Mesendoderm (in vitro differentiated cells): ENCODE measurements at regions not wholly inside any gene's neighbourhood (a gene's known extent, or its start where the extent isn't known, plus 50 kb on each side); places are given as distances from the start of the nearest gene placed in this dataset.

Experiments used
- DNase-seq: peaks from one replicate; pipeline ENCODE4 v3.0.0; 2013
- H2AK5ac ChIP-seq: 2 replicates; pipeline ENCODE4 v1.6.1; 2013; ENCODE audit warnings: low read length, inconsistent platforms
- H2BK120ac ChIP-seq: 2 replicates; pipeline ENCODE4 v1.6.1; 2013; ENCODE audit warnings: low read depth, mild to moderate bottlenecking, low read length, moderate library complexity, mixed read lengths
- H2BK15ac ChIP-seq: replicated peaks from 2 replicates; pipeline ENCODE4 v1.6.1; 2013; ENCODE audit warnings: low read depth, mild to moderate bottlenecking, moderate library complexity
- H2BK5ac ChIP-seq: 2 replicates; pipeline ENCODE4 v1.6.1; 2013; ENCODE audit warnings: low read length, inconsistent platforms
- H3K18ac ChIP-seq: 2 replicates; pipeline ENCODE4 v1.6.1; 2013; ENCODE audit warnings: mild to moderate bottlenecking, low read length, mixed read lengths
- H3K23ac ChIP-seq: one replicate; pipeline ENCODE4 v1.6.1; 2013; ENCODE audit warnings: low read length
- H3K27ac ChIP-seq: 2 replicates; pipeline ENCODE4 v1.5.1; 2013; ENCODE audit warnings: low read depth, mild to moderate bottlenecking, inconsistent platforms, low read length, moderate library complexity
- H3K27me3 ChIP-seq: 2 replicates; pipeline ENCODE4 v1.6.1; 2013; ENCODE audit warnings: low read length, control low read depth, mild to moderate bottlenecking, inconsistent platforms; ENCODE audit not compliant: insufficient read depth, poor library complexity
- H3K36me3 ChIP-seq: 2 replicates; pipeline ENCODE4 v1.6.1; 2013; ENCODE audit warnings: low read length, inconsistent platforms; ENCODE audit not compliant: control insufficient read depth, insufficient read depth
- H3K4ac ChIP-seq: one replicate; pipeline ENCODE4 v1.6.1; 2013; ENCODE audit warnings: low read depth, mild to moderate bottlenecking, low read length, moderate library complexity
- H3K4me1 ChIP-seq: 2 replicates; pipeline ENCODE4 v1.6.1; 2013; ENCODE audit warnings: low read depth, low read length, inconsistent platforms; ENCODE audit not compliant: control insufficient read depth
- H3K4me2 ChIP-seq: 2 replicates; pipeline ENCODE4 v1.6.1; 2013; ENCODE audit warnings: low read length
- H3K4me3 ChIP-seq: 2 replicates; pipeline ENCODE4 v1.5.1; 2013; ENCODE audit warnings: mild to moderate bottlenecking, low read length
- H3K56ac ChIP-seq: one replicate; pipeline ENCODE4 v1.6.1; 2013; ENCODE audit warnings: low read length
- H3K79me1 ChIP-seq: 2 replicates; pipeline ENCODE4 v1.6.1; 2013; ENCODE audit warnings: low read length, inconsistent platforms
- H3K79me2 ChIP-seq: 2 replicates; pipeline ENCODE4 v1.6.1; 2013; ENCODE audit warnings: mild to moderate bottlenecking, low read length; ENCODE audit not compliant: control insufficient read depth, insufficient read depth
- H3K9ac ChIP-seq: 2 replicates; pipeline ENCODE4 v1.6.1; 2013; ENCODE audit warnings: low read length, inconsistent platforms
- H4K5ac ChIP-seq: one replicate; pipeline ENCODE4 v1.6.1; 2013; ENCODE audit warnings: low read length
- H4K8ac ChIP-seq: one replicate; pipeline ENCODE4 v1.6.1; 2013; ENCODE audit warnings: low read depth, mild to moderate bottlenecking, control low read depth, low read length, moderate library complexity
- WGBS: extraction: QIAGEN DNeasy Blood & Tissue Kit; methylation state at CpG from one replicate; pipeline ENCODE4 v1.1.7; 2013; ENCODE audit warnings: low lambda C conversion rate, missing lambda C conversion rate; ENCODE audit not compliant: insufficient coverage; ENCODE audit errors: extremely low coverage; 5-methylcytosine and 5-hydroxymethylcytosine counted together

GRCh38 chr12:34294137-34294536 is 271.8 kb downstream of the ALG10 start:
- H3K4ac ChIP-seq, result no peak overlapping the region
- DNase-seq, result no peak
- no CpG with 5 or more reads among the region's 13 CpGs for WGBS

GRCh38 chr12:34294671-34295365 is 272.5 kb downstream of the ALG10 start:
- H2BK5ac ChIP-seq, result no peak overlapping the region

More at GRCh38 chr12:34294137-34294536, 271.8 kb downstream of the ALG10 start:
- Histone ChIP-seq H3K9ac (no peak overlapping the region), H2BK5ac (no peak overlapping the region), H4K8ac (no peak overlapping the region), H3K27ac (no peak overlapping the region), H3K4me2 (no peak overlapping the region), H3K18ac (no peak overlapping the region), H3K56ac (no peak overlapping the region), H3K79me1 (no peaks in the 10 kb centered on the region), H3K36me3 (no peaks in the 10 kb centered on the region), H3K23ac (no peak overlapping the region), H2BK15ac (no peak overlapping the region), H2BK120ac (no peak overlapping the region), H3K27me3 (no peaks in the 10 kb centered on the region), H3K79me2 (no peaks in the 10 kb centered on the region), H3K4me3 (no peak overlapping the region), H4K5ac (no peak overlapping the region), H3K4me1 (no peaks in the 10 kb centered on the region), H2AK5ac (no peak overlapping the region)

GRCh38 chr12:34295366-34296142 is 273.3 kb downstream of the ALG10 start:
- no peak overlapping the region for H3K4ac ChIP-seq
- no peaks in the 10 kb centered on the region for H3K4me1 ChIP-seq
- H2BK5ac ChIP-seq, result no peak overlapping the region
- no peaks in the 10 kb centered on the region for H3K79me2 ChIP-seq
- no peak overlapping the region for H3K9ac ChIP-seq
- H3K27ac ChIP-seq, result no peak overlapping the region
- no peaks in the 10 kb centered on the region for H3K27me3 ChIP-seq
- DNase-seq, result no peak
- H4K5ac ChIP-seq, result no peak overlapping the region
- H2BK15ac ChIP-seq, result no peak overlapping the region
- H3K79me1 ChIP-seq, result no peaks in the 10 kb centered on the region
- H3K56ac ChIP-seq, result no peak overlapping the region
- H3K4me2 ChIP-seq, result no peak overlapping the region
- H2AK5ac ChIP-seq, result no peak overlapping the region
- H3K36me3 ChIP-seq, result no peaks in the 10 kb centered on the region
- no peak overlapping the region for H3K23ac ChIP-seq
- H2BK120ac ChIP-seq, result no peak overlapping the region
- no peak overlapping the region for H3K4me3 ChIP-seq
- H4K8ac ChIP-seq, result no peak overlapping the region
- no CpG with 5 or more reads among the region's 31 CpGs for WGBS
- H3K18ac ChIP-seq, result no peak overlapping the region

More at GRCh38 chr12:34294671-34295365, 272.5 kb downstream of the ALG10 start:
- Histone ChIP-seq H4K8ac (no peak overlapping the region), H4K5ac (no peak overlapping the region), H3K79me1 (no peaks in the 10 kb centered on the region), H3K4ac (no peak overlapping the region), H2AK5ac (no peak overlapping the region), H3K79me2 (no peaks in the 10 kb centered on the region), H3K36me3 (no peaks in the 10 kb centered on the region), H3K27ac (no peak overlapping the region), H3K23ac (no peak overlapping the region), H3K4me1 (no peaks in the 10 kb centered on the region), H3K56ac (no peak overlapping the region), H3K4me2 (no peak overlapping the region), H2BK120ac (no peak overlapping the region), H3K18ac (no peak overlapping the region), H2BK15ac (no peak overlapping the region), H3K27me3 (no peaks in the 10 kb centered on the region), H3K9ac (no peak overlapping the region), H3K4me3 (no peak overlapping the region)
- no peak for DNase-seq
- WGBS, result no CpG with 5 or more reads among the region's 23 CpGs

- no peak overlapping the region for H2BK5ac ChIP-seq
- H2BK120ac ChIP-seq, result no peak overlapping the region
- H4K8ac ChIP-seq, result no peak overlapping the region
- H2BK15ac ChIP-seq, result no peak overlapping the region
- no peak overlapping the region for H4K5ac ChIP-seq
- H3K4me2 ChIP-seq, result no peak overlapping the region
- H3K23ac ChIP-seq, result no peak overlapping the region
- H2AK5ac ChIP-seq, result no peak overlapping the region
- H3K36me3 ChIP-seq, result no peaks in the 10 kb centered on the region
- no peak for DNase-seq
- no peaks in the 10 kb centered on the region for H3K4me1 ChIP-seq
- no peak overlapping the region for H3K56ac ChIP-seq
- WGBS, result no CpG with 5 or more reads among the region's 30 CpGs
- H3K18ac ChIP-seq, result no peak overlapping the region
- no peak overlapping the region for H3K4ac ChIP-seq
- H3K9ac ChIP-seq, result no peak overlapping the region
- no peak overlapping the region for H3K27ac ChIP-seq
- no peaks in the 10 kb centered on the region for H3K79me1 ChIP-seq
- H3K4me3 ChIP-seq, result no peak overlapping the region
- H3K27me3 ChIP-seq, result no peaks in the 10 kb centered on the region
- H3K79me2 ChIP-seq, result no peaks in the 10 kb centered on the region
Measured at GRCh38 chr12:34296143-34297041, 274.1 kb downstream of the ALG10 start.

GRCh38 chr12:34297126-34297789 is 275.0 kb downstream of the ALG10 start:
- H2AK5ac ChIP-seq, result no peak overlapping the region
- H3K36me3 ChIP-seq, result no peaks in the 10 kb centered on the region
- H3K4me3 ChIP-seq, result no peak overlapping the region
- no peaks in the 10 kb centered on the region for H3K79me1 ChIP-seq
- no peaks in the 10 kb centered on the region for H3K27me3 ChIP-seq
- no peaks in the 10 kb centered on the region for H3K79me2 ChIP-seq
- H2BK5ac ChIP-seq, result no peak overlapping the region
- no peak overlapping the region for H4K8ac ChIP-seq
- H3K27ac ChIP-seq, result no peak overlapping the region
- H3K23ac ChIP-seq, result no peak overlapping the region
- no peak for DNase-seq
- H3K4me1 ChIP-seq, result no peaks in the 10 kb centered on the region
- no peak overlapping the region for H3K9ac ChIP-seq
- WGBS, result no CpG with 5 or more reads among the region's 18 CpGs
- no peak overlapping the region for H3K18ac ChIP-seq
- H3K56ac ChIP-seq, result no peak overlapping the region
- H2BK120ac ChIP-seq, result no peak overlapping the region
- no peak overlapping the region for H4K5ac ChIP-seq
- no peak overlapping the region for H2BK15ac ChIP-seq
- no peak overlapping the region for H3K4me2 ChIP-seq
- no peak overlapping the region for H3K4ac ChIP-seq
